ENCODE measurements at regions not wholly inside any gene's neighbourhood (a gene's known extent, or its start where the extent isn't known, plus 50 kb on each side); places are given as distances from the start of the nearest gene placed in this dataset.

DNA sequence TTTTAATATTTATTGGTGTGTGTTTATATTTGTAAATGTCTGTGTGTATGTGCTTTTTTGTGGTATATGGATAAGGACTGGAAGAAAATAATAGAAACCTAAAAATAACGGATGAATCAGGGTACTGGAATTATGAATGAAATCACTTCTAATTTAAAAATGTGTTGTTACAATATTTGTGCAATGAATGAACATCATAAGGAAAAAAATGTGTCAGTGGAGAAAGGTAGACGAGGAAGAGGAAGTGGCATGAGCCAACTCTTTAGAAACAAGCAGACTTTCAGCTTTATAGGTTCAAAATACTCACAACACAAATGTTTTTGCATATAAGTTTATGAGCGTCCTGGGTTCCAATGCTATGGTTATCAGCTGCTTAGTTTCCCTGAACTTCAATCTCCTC is 59.4 kb downstream of the SOX2 start:
- Histone ChIP-seq H3K27me3 (ENCODE audit: control insufficient read depth, insufficient read depth, low read length) (no peaks in the 10 kb centered on the region), H3K9me3 (ENCODE audit: control insufficient read depth, insufficient read depth, low read depth, low read length) (no peaks in the 10 kb centered on the region), H3K4me3 (ENCODE audit: low read depth in 2 of 2, low read length in 2 of 2) (no peak overlapping the region), H3K4me1 (ENCODE audit: control insufficient read depth, insufficient read depth, low read length) (no peaks in the 10 kb centered on the region), H3K27ac (ENCODE audit: low read length) (no peak overlapping the region), H3K36me3 (ENCODE audit: control insufficient read depth, insufficient read depth, low read length) (no peaks in the 10 kb centered on the region)
- no peak for DNase-seq (ENCODE audit: low read depth, low spot score)
- ATAC-seq = no peak
- intact Hi-C loops (cut with micrococcal nuclease; ENCODE audit: unreplicated experiment) (no loop called here), in situ Hi-C loops (cut with HindIII; ENCODE audit: low pct_unique_long_range_greater_than_20kb, low sequenced_read_pairs) (no loop called here)
- TF ChIP-seq TCF7L2 (IDR thresholded peaks at IDR 0.05; ENCODE audit: low read depth, low read length) = no peak
- TF ChIP-seq SIN3A (IDR thresholded peaks at IDR 0.05; ENCODE audit: borderline replicate concordance, insufficient read depth, low read depth, low read length) = no peak
- TF ChIP-seq, protein P1, sequence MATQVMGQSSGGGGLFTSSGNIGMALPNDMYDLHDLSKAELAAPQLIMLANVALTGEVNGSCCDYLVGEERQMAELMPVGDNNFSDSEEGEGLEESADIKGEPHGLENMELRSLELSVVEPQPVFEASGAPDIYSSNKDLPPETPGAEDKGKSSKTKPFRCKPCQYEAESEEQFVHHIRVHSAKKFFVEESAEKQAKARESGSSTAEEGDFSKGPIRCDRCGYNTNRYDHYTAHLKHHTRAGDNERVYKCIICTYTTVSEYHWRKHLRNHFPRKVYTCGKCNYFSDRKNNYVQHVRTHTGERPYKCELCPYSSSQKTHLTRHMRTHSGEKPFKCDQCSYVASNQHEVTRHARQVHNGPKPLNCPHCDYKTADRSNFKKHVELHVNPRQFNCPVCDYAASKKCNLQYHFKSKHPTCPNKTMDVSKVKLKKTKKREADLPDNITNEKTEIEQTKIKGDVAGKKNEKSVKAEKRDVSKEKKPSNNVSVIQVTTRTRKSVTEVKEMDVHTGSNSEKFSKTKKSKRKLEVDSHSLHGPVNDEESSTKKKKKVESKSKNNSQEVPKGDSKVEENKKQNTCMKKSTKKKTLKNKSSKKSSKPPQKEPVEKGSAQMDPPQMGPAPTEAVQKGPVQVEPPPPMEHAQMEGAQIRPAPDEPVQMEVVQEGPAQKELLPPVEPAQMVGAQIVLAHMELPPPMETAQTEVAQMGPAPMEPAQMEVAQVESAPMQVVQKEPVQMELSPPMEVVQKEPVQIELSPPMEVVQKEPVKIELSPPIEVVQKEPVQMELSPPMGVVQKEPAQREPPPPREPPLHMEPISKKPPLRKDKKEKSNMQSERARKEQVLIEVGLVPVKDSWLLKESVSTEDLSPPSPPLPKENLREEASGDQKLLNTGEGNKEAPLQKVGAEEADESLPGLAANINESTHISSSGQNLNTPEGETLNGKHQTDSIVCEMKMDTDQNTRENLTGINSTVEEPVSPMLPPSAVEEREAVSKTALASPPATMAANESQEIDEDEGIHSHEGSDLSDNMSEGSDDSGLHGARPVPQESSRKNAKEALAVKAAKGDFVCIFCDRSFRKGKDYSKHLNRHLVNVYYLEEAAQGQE (IDR thresholded peaks at IDR 0.05; ENCODE audit: insufficient read depth in 1 of 2, low read depth in 2 of 2, low read length in 1 of 2) = no peak
- no peak for TF ChIP-seq POLR2AphosphoS5 (IDR thresholded peaks at IDR 0.05; ENCODE audit: low read depth, low read length)
- TF ChIP-seq, protein P2, sequence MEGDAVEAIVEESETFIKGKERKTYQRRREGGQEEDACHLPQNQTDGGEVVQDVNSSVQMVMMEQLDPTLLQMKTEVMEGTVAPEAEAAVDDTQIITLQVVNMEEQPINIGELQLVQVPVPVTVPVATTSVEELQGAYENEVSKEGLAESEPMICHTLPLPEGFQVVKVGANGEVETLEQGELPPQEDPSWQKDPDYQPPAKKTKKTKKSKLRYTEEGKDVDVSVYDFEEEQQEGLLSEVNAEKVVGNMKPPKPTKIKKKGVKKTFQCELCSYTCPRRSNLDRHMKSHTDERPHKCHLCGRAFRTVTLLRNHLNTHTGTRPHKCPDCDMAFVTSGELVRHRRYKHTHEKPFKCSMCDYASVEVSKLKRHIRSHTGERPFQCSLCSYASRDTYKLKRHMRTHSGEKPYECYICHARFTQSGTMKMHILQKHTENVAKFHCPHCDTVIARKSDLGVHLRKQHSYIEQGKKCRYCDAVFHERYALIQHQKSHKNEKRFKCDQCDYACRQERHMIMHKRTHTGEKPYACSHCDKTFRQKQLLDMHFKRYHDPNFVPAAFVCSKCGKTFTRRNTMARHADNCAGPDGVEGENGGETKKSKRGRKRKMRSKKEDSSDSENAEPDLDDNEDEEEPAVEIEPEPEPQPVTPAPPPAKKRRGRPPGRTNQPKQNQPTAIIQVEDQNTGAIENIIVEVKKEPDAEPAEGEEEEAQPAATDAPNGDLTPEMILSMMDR (IDR thresholded peaks at IDR 0.05) = no peak
- CTCF ChIA-PET = no interaction called here
- POLR2A ChIA-PET = no interaction called here
- BruUV-seq (replicated peaks) = no TSS peak

DNA sequence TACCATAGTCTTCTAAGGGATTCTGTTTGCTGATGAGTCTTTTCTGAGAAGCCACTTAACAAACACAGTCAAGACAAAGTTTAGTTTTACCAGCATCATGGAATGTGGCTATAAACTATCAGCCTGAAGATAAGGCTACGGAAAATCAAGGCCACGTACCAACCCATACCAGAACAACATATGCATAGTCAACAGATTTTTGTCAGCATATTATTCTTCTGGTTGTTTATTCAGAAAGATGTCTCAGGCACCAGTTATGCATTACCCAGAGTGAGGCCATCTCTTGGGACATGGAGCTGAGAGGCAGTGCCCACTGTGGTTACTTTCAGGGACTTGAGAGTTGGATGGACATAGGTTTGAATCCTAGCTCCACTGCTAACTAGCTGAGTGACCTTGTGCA is 60.4 kb downstream of the SOX2 start:
- no TSS peak for BruUV-seq (replicated peaks)
- ATAC-seq = no peak
- Histone ChIP-seq H3K9me3 (ENCODE audit: control insufficient read depth, insufficient read depth, low read depth, low read length) (no peaks in the 10 kb centered on the region), H3K4me3 (ENCODE audit: low read depth in 2 of 2, low read length in 2 of 2) (no peak overlapping the region), H3K27ac (ENCODE audit: low read length) (no peak overlapping the region), H3K27me3 (ENCODE audit: control insufficient read depth, insufficient read depth, low read length) (no peaks in the 10 kb centered on the region), H3K4me1 (ENCODE audit: control insufficient read depth, insufficient read depth, low read length) (no peaks in the 10 kb centered on the region), H3K36me3 (ENCODE audit: control insufficient read depth, insufficient read depth, low read length) (no peaks in the 10 kb centered on the region)
- TF ChIP-seq POLR2AphosphoS5 (IDR thresholded peaks at IDR 0.05; ENCODE audit: low read depth, low read length) (no peak), SIN3A (IDR thresholded peaks at IDR 0.05; ENCODE audit: borderline replicate concordance, insufficient read depth, low read depth, low read length) (no peak), TCF7L2 (IDR thresholded peaks at IDR 0.05; ENCODE audit: low read depth, low read length) (no peak)
- TF ChIP-seq, protein P1 (IDR thresholded peaks at IDR 0.05; ENCODE audit: insufficient read depth in 1 of 2, low read depth in 2 of 2, low read length in 1 of 2) = no peak
- TF ChIP-seq, protein P2 (IDR thresholded peaks at IDR 0.05) = no peak
- CTCF ChIA-PET = no interaction called here
- in situ Hi-C loops (cut with HindIII; ENCODE audit: low pct_unique_long_range_greater_than_20kb, low sequenced_read_pairs) (no loop called here), intact Hi-C loops (cut with micrococcal nuclease; ENCODE audit: unreplicated experiment) (no loop called here)
- DNase-seq (ENCODE audit: low read depth, low spot score) = no peak
- POLR2A ChIA-PET = no interaction called here

Measured in Panc1 (cell line).